Neural progenitor cell (in vitro differentiated cells): ENCODE measurements at regions not wholly inside any gene's neighbourhood (a gene's known extent, or its start where the extent isn't known, plus 50 kb on each side); places are given as distances from the start of the nearest gene placed in this dataset.

ENCODE experiments used
- DNase-seq: peaks from one replicate; pipeline ENCODE4 v3.0.0-alpha.2; 2016; ENCODE audit warnings: low spot score
- H2AFZ ChIP-seq: fragments of 200-600 bp; sonication (generic); replicated peaks from 2 replicates; pipeline ENCODE4 v1.6.1; 2016; ENCODE audit warnings: antibody characterized with exemption
- H3F3A ChIP-seq: fragments of 200-600 bp; sonication (generic); 2 replicates; pipeline ENCODE4 v1.6.1; 2016; ENCODE audit warnings: antibody characterized with exemption, low read depth
- H3K27ac ChIP-seq: fragments of 200-600 bp; sonication (generic); 2 replicates; pipeline ENCODE4 v1.5.1; 2016; ENCODE audit warnings: mild to moderate bottlenecking
- H3K27me3 ChIP-seq: fragments of 200-600 bp; sonication (generic); 2 replicates; pipeline ENCODE4 v1.6.1; 2016; ENCODE audit warnings: mild to moderate bottlenecking, moderate library complexity
- H3K36me3 ChIP-seq: fragments of 200-600 bp; sonication (generic); 2 replicates; pipeline ENCODE4 v1.5.1; 2016
- H3K4me1 ChIP-seq: fragments of 200-600 bp; sonication (generic); 2 replicates; pipeline ENCODE4 v1.6.1; 2016; ENCODE audit warnings: mixed run types
- H3K4me2 ChIP-seq: fragments of 200-600 bp; sonication (generic); 2 replicates; pipeline ENCODE4 v1.6.1; 2016
- H3K4me3 ChIP-seq: fragments of 200-600 bp; sonication (generic); 2 replicates; pipeline ENCODE4 v1.5.1; 2016
- H3K79me2 ChIP-seq: fragments of 200-600 bp; sonication (generic); 2 replicates; pipeline ENCODE4 v1.6.1; 2016; ENCODE audit warnings: low read depth
- H3K9ac ChIP-seq: fragments of 200-600 bp; sonication (generic); 2 replicates; pipeline ENCODE4 v1.6.1; 2016
- H3K9me3 ChIP-seq: fragments of 200-600 bp; sonication (generic); 2 replicates; pipeline ENCODE4 v1.5.1; 2016; ENCODE audit warnings: low read depth
- H4K20me1 ChIP-seq: fragments of 200-600 bp; sonication (generic); 2 replicates; pipeline ENCODE4 v1.6.1; 2016; ENCODE audit warnings: low read depth
- H3K27ac Mint-ChIP-seq: 3 replicates; pipeline ENCODE4 v1.8.0; 2021; ENCODE audit warnings: mixed read lengths
- H3K27me3 Mint-ChIP-seq: 2 replicates; pipeline ENCODE4 v1.8.0; 2022; ENCODE audit warnings: low read depth, mild to moderate bottlenecking, inconsistent platforms, moderate library complexity, mixed read lengths; ENCODE audit not compliant: insufficient read depth
- H3K36me3 Mint-ChIP-seq: 3 replicates; pipeline ENCODE4 v1.8.0; 2021; ENCODE audit warnings: mixed read lengths
- H3K4me1 Mint-ChIP-seq: 3 replicates; pipeline ENCODE4 v1.8.0; 2021; ENCODE audit warnings: mixed read lengths
- H3K4me3 Mint-ChIP-seq: 3 replicates; pipeline ENCODE4 v1.8.0; 2021; ENCODE audit warnings: mild to moderate bottlenecking, moderate library complexity, mixed read lengths
- H3K9me3 Mint-ChIP-seq: 3 replicates; pipeline ENCODE4 v1.8.0; 2020; ENCODE audit warnings: mixed read lengths
- CTCF ChIP-seq: fragments of 200-600 bp; sonication (generic); IDR thresholded peaks from 2 replicates; pipeline ENCODE4 v1.5.1; 2017; ENCODE audit warnings: antibody characterized with exemption, mild to moderate bottlenecking
- EZH2 ChIP-seq: fragments of 200-600 bp; sonication (generic); IDR thresholded peaks from 2 replicates; pipeline ENCODE4 v1.6.1; 2017; ENCODE audit warnings: antibody characterized with exemption, mild to moderate bottlenecking, moderate library complexity
- EZH2phosphoT487 ChIP-seq: fragments of 200-600 bp; sonication (generic); IDR thresholded peaks from 2 replicates; pipeline ENCODE4 v1.6.1; 2017; ENCODE audit warnings: antibody characterized with exemption

GRCh38 chr2:221154176-221154575, 417.9 kb downstream of the EPHA4 start:
- no peak overlapping the region for H2AFZ ChIP-seq
- no peaks in the 10 kb centered on the region for H3K36me3 ChIP-seq
- H3K27ac ChIP-seq, result no peak overlapping the region
- Mint-ChIP-seq H3K27ac (no peak overlapping the region), H3K36me3 (peaks cover 2% of the 10 kb centered on the region), H3K4me3 (no peak overlapping the region), H3K4me1 (peaks cover 10% of the 10 kb centered on the region), H3K27me3 (no peaks in the 10 kb centered on the region), H3K9me3 (peaks cover 4% of the 10 kb centered on the region)
- H3K4me2 ChIP-seq, result no peak overlapping the region
- H3K79me2 ChIP-seq, result no peaks in the 10 kb centered on the region
- H3F3A ChIP-seq, result no peaks in the 10 kb centered on the region
- no peak for DNase-seq
- no peak overlapping the region for H3K4me3 ChIP-seq
- H3K9ac ChIP-seq, result no peak overlapping the region
- TF ChIP-seq EZH2, result no peak
- TF ChIP-seq CTCF, result no peak
- TF ChIP-seq EZH2phosphoT487, result no peak
- no peaks in the 10 kb centered on the region for H3K27me3 ChIP-seq
- no peaks in the 10 kb centered on the region for H4K20me1 ChIP-seq
- H3K9me3 ChIP-seq, result no peaks in the 10 kb centered on the region
- H3K4me1 ChIP-seq, result peaks cover 11% of the 10 kb centered on the region

- Mint-ChIP-seq H3K27me3 (no peaks in the 10 kb centered on the region), H3K4me1 (peaks cover 14% of the 10 kb centered on the region), H3K4me3 (no peak overlapping the region), H3K9me3 (no peaks in the 10 kb centered on the region), H3K27ac (no peak overlapping the region), H3K36me3 (no peaks in the 10 kb centered on the region)
- no peak for DNase-seq
- H3K4me2 ChIP-seq, result no peak overlapping the region
- no peaks in the 10 kb centered on the region for H3K9me3 ChIP-seq
- no peaks in the 10 kb centered on the region for H3K79me2 ChIP-seq
- H4K20me1 ChIP-seq, result no peaks in the 10 kb centered on the region
- H3K27ac ChIP-seq, result no peak overlapping the region
- peaks cover 11% of the 10 kb centered on the region for H3K4me1 ChIP-seq
- no peak overlapping the region for H3K4me3 ChIP-seq
- H3F3A ChIP-seq, result no peaks in the 10 kb centered on the region
- H2AFZ ChIP-seq, result no peak overlapping the region
- TF ChIP-seq EZH2 (no peak), EZH2phosphoT487 (no peak), CTCF (no peak)
- H3K9ac ChIP-seq, result no peak overlapping the region
- H3K36me3 ChIP-seq, result no peaks in the 10 kb centered on the region
- no peaks in the 10 kb centered on the region for H3K27me3 ChIP-seq
Measured at GRCh38 chr2:221156062-221156734, 415.9 kb downstream of the EPHA4 start.

GRCh38 chr2:221161186-221161585, 410.9 kb downstream of the EPHA4 start:
- no peak overlapping the region for H2AFZ ChIP-seq
- H3K79me2 ChIP-seq, result no peaks in the 10 kb centered on the region
- H4K20me1 ChIP-seq, result no peaks in the 10 kb centered on the region
- Mint-ChIP-seq H3K27ac (no peak overlapping the region), H3K4me1 (peaks cover 43% of the 10 kb centered on the region), H3K9me3 (no peaks in the 10 kb centered on the region), H3K36me3 (no peaks in the 10 kb centered on the region), H3K4me3 (peak overlapping the region; percentile 51), H3K27me3 (peaks cover 6% of the 10 kb centered on the region)
- no peak overlapping the region for H3K9ac ChIP-seq
- no peak overlapping the region for H3K4me3 ChIP-seq
- H3K4me1 ChIP-seq, result peaks cover 12% of the 10 kb centered on the region
- H3F3A ChIP-seq, result no peaks in the 10 kb centered on the region
- H3K4me2 ChIP-seq, result no peak overlapping the region
- H3K27me3 ChIP-seq, result no peaks in the 10 kb centered on the region
- TF ChIP-seq EZH2, result no peak
- no peak for TF ChIP-seq EZH2phosphoT487
- TF ChIP-seq CTCF, result no peak
- H3K9me3 ChIP-seq, result no peaks in the 10 kb centered on the region
- H3K27ac ChIP-seq, result no peak overlapping the region
- no peaks in the 10 kb centered on the region for H3K36me3 ChIP-seq
- DNase-seq, result no peak
